Stimulated activated naive B cell treated with anti-CD40 and anti-IgM and Interleukin-4, amounts not matched to agents 10 μg/mL and 1 μg/mL and 100 μg/mL, for 72 hours (primary cell): ENCODE measurements at regions not wholly inside any gene's neighbourhood (a gene's known extent, or its start where the extent isn't known, plus 50 kb on each side); places are given as distances from the start of the nearest gene placed in this dataset.
A peak's percentile ranks its signal among the peaks of the same experiment; 100 is the strongest.

Source experiments
- ATAC-seq, 2 donors: fragments of 150-1000 bp; cut with Tn5 transposase; replicated peaks; 2 replicates each; pipeline ENCODE4 v1.10.0; 2021; ENCODE audit warnings: moderate library complexity in 1 of 2
- DNase-seq: peaks from one replicate; pipeline ENCODE4 v3.0.0; 2021
- H3K27ac Mint-ChIP-seq: one replicate; pipeline ENCODE4 v1.8.0; 2022; ENCODE audit warnings: mild to moderate bottlenecking, mixed read lengths
- H3K27me3 Mint-ChIP-seq, 2 donors: one replicate each; pipeline ENCODE4 v1.8.0; 2022; ENCODE audit warnings: mixed read lengths in 2 of 2
- H3K36me3 Mint-ChIP-seq, 2 donors: one replicate each; pipeline ENCODE4 v1.8.0; 2022; ENCODE audit warnings: mixed read lengths in 2 of 2, mild to moderate bottlenecking in 1 of 2
- H3K4me1 Mint-ChIP-seq, 2 donors: one replicate each; pipeline ENCODE4 v1.8.0; 2022; ENCODE audit warnings: mixed read lengths in 2 of 2, mild to moderate bottlenecking in 1 of 2
- H3K4me3 Mint-ChIP-seq, 2 donors: one replicate each; pipeline ENCODE4 v1.8.0; 2022; ENCODE audit warnings: mild to moderate bottlenecking in 2 of 2, mixed read lengths in 2 of 2, moderate library complexity in 1 of 2
- H3K9me3 Mint-ChIP-seq, 2 donors: one replicate each; pipeline ENCODE4 v1.8.0; 2022; ENCODE audit warnings: mixed read lengths in 2 of 2, mild to moderate bottlenecking in 1 of 2

- DNase-seq (no peak), ATAC-seq (no peak)
- H3K9me3 Mint-ChIP-seq, result no peaks in the 10 kb centered on the region
- H3K4me3 Mint-ChIP-seq, result no peak overlapping the region
- no peak overlapping the region for H3K27ac Mint-ChIP-seq
- H3K4me1 Mint-ChIP-seq, result peaks cover 6 to 10% of the 10 kb centered on the region in 2 donors
- no peaks in the 10 kb centered on the region for H3K36me3 Mint-ChIP-seq
- H3K27me3 Mint-ChIP-seq, result peaks cover 7 to 12% of the 10 kb centered on the region in 2 donors
These were observed 201.7 kb upstream of the RAB4A start for GRCh38 chr1:229069176-229069575.

DNA sequence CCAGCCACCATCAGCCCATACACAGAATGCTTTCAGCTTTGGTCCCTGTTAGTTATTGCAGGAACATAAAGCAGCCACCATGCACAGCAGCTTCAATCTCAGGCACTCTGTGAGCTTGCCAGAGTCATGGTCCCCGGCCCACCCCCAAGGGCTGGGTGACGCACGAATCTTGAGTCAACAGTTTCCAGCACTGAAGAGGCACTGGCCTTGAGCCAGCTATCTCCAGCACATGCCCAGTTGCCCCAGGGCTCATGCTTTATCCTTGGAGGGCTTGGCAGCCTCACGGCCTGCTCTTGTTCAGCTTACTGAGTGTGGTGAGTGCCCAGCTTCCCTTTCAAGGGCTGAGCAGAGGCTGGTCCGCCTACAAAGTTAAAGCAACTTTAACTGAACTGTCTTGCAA is 200.7 kb upstream of the RAB4A start:
- no peak for ATAC-seq
- Mint-ChIP-seq H3K27ac (no peak overlapping the region), H3K9me3 (no peaks in the 10 kb centered on the region), H3K27me3 (peaks cover 7 to 12% of the 10 kb centered on the region in 2 donors), H3K36me3 (no peaks in the 10 kb centered on the region), H3K4me3 (no peak overlapping the region), H3K4me1 (peaks cover 6 to 10% of the 10 kb centered on the region in 2 donors)
- no peak for DNase-seq

- H3K4me1 Mint-ChIP-seq, result peaks cover 2 to 5% of the 10 kb centered on the region in 2 donors
- H3K4me3 Mint-ChIP-seq, result no peak overlapping the region
- H3K36me3 Mint-ChIP-seq, result no peaks in the 10 kb centered on the region
- H3K9me3 Mint-ChIP-seq, result no peaks in the 10 kb centered on the region
- no peak for DNase-seq
- no peak for ATAC-seq
- peaks cover 0 to 2% of the 10 kb centered on the region in 2 donors for H3K27me3 Mint-ChIP-seq
- no peak overlapping the region for H3K27ac Mint-ChIP-seq
These were observed 197.7 kb upstream of the RAB4A start for GRCh38 chr1:229073251-229073650.

- ATAC-seq, result no peak
- Mint-ChIP-seq H3K9me3 (no peaks in the 10 kb centered on the region), H3K27ac (peak overlapping the region; percentile 25), H3K27me3 (no peaks in the 10 kb centered on the region), H3K4me1 (no peaks in the 10 kb centered on the region), H3K36me3 (no peaks in the 10 kb centered on the region), H3K4me3 (no peak overlapping the region)
- no peak for DNase-seq
These were observed 195.7 kb upstream of the RAB4A start for GRCh38 chr1:229075217-229075616.

- DNase-seq, result no peak
- no peaks in the 10 kb centered on the region for H3K36me3 Mint-ChIP-seq
- no peak overlapping the region for H3K4me3 Mint-ChIP-seq
- no peaks in the 10 kb centered on the region for H3K4me1 Mint-ChIP-seq
- H3K27me3 Mint-ChIP-seq, result no peaks in the 10 kb centered on the region
- no peaks in the 10 kb centered on the region for H3K9me3 Mint-ChIP-seq
- no peak overlapping the region for H3K27ac Mint-ChIP-seq
- no peak for ATAC-seq
These were observed 195.2 kb upstream of the RAB4A start for GRCh38 chr1:229075716-229076115.

- no peaks in the 10 kb centered on the region for H3K27me3 Mint-ChIP-seq
- peaks cover 0 to 3% of the 10 kb centered on the region in 2 donors for H3K9me3 Mint-ChIP-seq
- H3K4me1 Mint-ChIP-seq, result no peaks in the 10 kb centered on the region
- ATAC-seq (no peak), DNase-seq (no peak)
- H3K4me3 Mint-ChIP-seq, result no peak overlapping the region
- no peak overlapping the region for H3K27ac Mint-ChIP-seq
- H3K36me3 Mint-ChIP-seq, result no peaks in the 10 kb centered on the region
These were observed 194.7 kb upstream of the RAB4A start for GRCh38 chr1:229076195-229076594.

GRCh38 chr1:229079016-229079595 is 191.8 kb upstream of the RAB4A start:
- no peaks in the 10 kb centered on the region for H3K4me1 Mint-ChIP-seq
- H3K4me3 Mint-ChIP-seq, result no peak overlapping the region
- no peak overlapping the region for H3K27ac Mint-ChIP-seq
- peaks cover 6 to 14% of the 10 kb centered on the region in 2 donors for H3K27me3 Mint-ChIP-seq
- peaks cover 19 to 29% of the 10 kb centered on the region in 2 donors for H3K9me3 Mint-ChIP-seq
- ATAC-seq (no peak), DNase-seq (no peak)
- H3K36me3 Mint-ChIP-seq, result peaks cover 3 to 4% of the 10 kb centered on the region in 2 donors

GRCh38 chr1:229080361-229080760 is 190.6 kb upstream of the RAB4A start:
- Mint-ChIP-seq H3K4me1 (no peaks in the 10 kb centered on the region), H3K9me3 (peaks cover 19 to 29% of the 10 kb centered on the region in 2 donors), H3K27me3 (peaks cover 11 to 21% of the 10 kb centered on the region in 2 donors), H3K4me3 (no peak overlapping the region), H3K27ac (no peak overlapping the region), H3K36me3 (peaks cover 3 to 4% of the 10 kb centered on the region in 2 donors)
- ATAC-seq, result no peak
- no peak for DNase-seq

GRCh38 chr1:229085291-229085690 is 185.6 kb upstream of the RAB4A start:
- Mint-ChIP-seq H3K27me3 (peaks cover 16 to 27% of the 10 kb centered on the region in 2 donors), H3K27ac (no peak overlapping the region)
- DNase-seq, result no peak

DNA sequence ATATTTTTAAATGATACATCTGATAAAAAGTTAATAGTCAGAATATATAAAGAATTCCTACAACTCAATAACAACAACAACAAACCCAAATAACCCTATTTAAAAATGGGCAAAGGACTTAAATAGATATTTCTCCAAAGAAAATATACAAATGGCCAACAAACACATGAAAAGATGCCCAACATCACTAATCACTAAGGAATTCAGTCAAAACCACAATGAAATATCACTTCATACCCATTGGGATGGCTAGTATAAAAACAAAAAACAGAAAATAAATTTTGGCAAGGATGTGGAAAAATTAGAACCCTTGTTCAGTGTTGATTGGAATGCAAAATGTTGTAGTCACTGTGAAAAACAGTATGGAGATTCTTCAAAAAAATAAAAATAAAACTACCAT is 184.8 kb upstream of the RAB4A start:
- no peak overlapping the region for H3K4me3 Mint-ChIP-seq
- peaks cover 3 to 4% of the 10 kb centered on the region in 2 donors for H3K36me3 Mint-ChIP-seq
- no peak overlapping the region for H3K27ac Mint-ChIP-seq
- no peak for ATAC-seq
- H3K27me3 Mint-ChIP-seq, result peaks cover 16 to 27% of the 10 kb centered on the region in 2 donors
- H3K4me1 Mint-ChIP-seq, result no peaks in the 10 kb centered on the region
- DNase-seq, result no peak
- H3K9me3 Mint-ChIP-seq, result peaks cover 19 to 28% of the 10 kb centered on the region in 2 donors

More at GRCh38 chr1:229085291-229085690, 185.6 kb upstream of the RAB4A start:
- no peaks in the 10 kb centered on the region for H3K4me1 Mint-ChIP-seq
- H3K9me3 Mint-ChIP-seq, result peaks cover 19 to 29% of the 10 kb centered on the region in 2 donors
- H3K4me3 Mint-ChIP-seq, result no peak overlapping the region
- peaks cover 3 to 4% of the 10 kb centered on the region in 2 donors for H3K36me3 Mint-ChIP-seq
- ATAC-seq, result no peak

GRCh38 chr1:229086686-229087085 is 184.2 kb upstream of the RAB4A start:
- Mint-ChIP-seq H3K9me3 (peaks cover 15 to 22% of the 10 kb centered on the region in 2 donors), H3K4me1 (no peaks in the 10 kb centered on the region), H3K27ac (no peak overlapping the region), H3K27me3 (peaks cover 11 to 27% of the 10 kb centered on the region in 2 donors), H3K4me3 (no peak overlapping the region), H3K36me3 (peaks cover 1 to 4% of the 10 kb centered on the region in 2 donors)
- DNase-seq (no peak), ATAC-seq (no peak)

DNA sequence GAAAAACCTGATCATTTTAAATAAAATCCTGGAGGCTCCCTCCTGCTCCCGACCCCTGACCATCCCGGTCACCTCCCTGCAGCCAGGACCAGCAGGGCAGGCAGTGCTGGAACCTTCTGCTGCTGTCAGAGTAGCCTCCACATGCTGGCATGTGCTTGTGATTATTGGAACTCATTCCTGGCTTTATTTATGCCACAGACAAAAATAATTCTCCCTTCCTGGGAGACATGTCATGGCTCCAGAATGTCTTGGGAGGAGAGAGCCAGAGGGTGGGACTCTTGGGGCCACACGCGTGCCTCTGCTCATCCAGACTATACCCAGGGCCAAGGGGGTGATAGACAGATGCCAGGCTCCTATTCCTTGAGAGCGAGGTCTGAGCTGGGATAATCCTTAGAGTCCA is 183.6 kb upstream of the RAB4A start:
- Mint-ChIP-seq H3K4me1 (peaks cover 0 to 2% of the 10 kb centered on the region in 2 donors), H3K9me3 (peaks cover 12 to 15% of the 10 kb centered on the region in 2 donors), H3K27ac (no peak overlapping the region), H3K36me3 (peaks cover 0 to 4% of the 10 kb centered on the region in 2 donors), H3K4me3 (no peak overlapping the region), H3K27me3 (peaks cover 9 to 27% of the 10 kb centered on the region in 2 donors)
- ATAC-seq (no peak), DNase-seq (no peak)

GRCh38 chr1:229087906-229088305 is 183.0 kb upstream of the RAB4A start:
- ATAC-seq (no peak), DNase-seq (no peak)
- peaks cover 9% of the 10 kb centered on the region in 2 donors for H3K9me3 Mint-ChIP-seq
- no peak overlapping the region for H3K27ac Mint-ChIP-seq
- H3K27me3 Mint-ChIP-seq, result peaks cover 9 to 23% of the 10 kb centered on the region in 2 donors
- peaks cover 2 to 7% of the 10 kb centered on the region in 2 donors for H3K4me1 Mint-ChIP-seq
- peaks cover 0 to 1% of the 10 kb centered on the region in 2 donors for H3K36me3 Mint-ChIP-seq
- no peak overlapping the region for H3K4me3 Mint-ChIP-seq

- H3K9me3 Mint-ChIP-seq, result peaks cover 2 to 3% of the 10 kb centered on the region in 2 donors
- DNase-seq, result no peak
- no peak for ATAC-seq
- H3K4me3 Mint-ChIP-seq, result no peak overlapping the region
- no peak overlapping the region for H3K27ac Mint-ChIP-seq
- H3K4me1 Mint-ChIP-seq, result peaks cover 4 to 14% of the 10 kb centered on the region in 2 donors
- H3K36me3 Mint-ChIP-seq, result no peaks in the 10 kb centered on the region
- H3K27me3 Mint-ChIP-seq, result peaks cover 9 to 17% of the 10 kb centered on the region in 2 donors
These were observed 182.2 kb upstream of the RAB4A start for GRCh38 chr1:229088711-229089110.

DNA sequence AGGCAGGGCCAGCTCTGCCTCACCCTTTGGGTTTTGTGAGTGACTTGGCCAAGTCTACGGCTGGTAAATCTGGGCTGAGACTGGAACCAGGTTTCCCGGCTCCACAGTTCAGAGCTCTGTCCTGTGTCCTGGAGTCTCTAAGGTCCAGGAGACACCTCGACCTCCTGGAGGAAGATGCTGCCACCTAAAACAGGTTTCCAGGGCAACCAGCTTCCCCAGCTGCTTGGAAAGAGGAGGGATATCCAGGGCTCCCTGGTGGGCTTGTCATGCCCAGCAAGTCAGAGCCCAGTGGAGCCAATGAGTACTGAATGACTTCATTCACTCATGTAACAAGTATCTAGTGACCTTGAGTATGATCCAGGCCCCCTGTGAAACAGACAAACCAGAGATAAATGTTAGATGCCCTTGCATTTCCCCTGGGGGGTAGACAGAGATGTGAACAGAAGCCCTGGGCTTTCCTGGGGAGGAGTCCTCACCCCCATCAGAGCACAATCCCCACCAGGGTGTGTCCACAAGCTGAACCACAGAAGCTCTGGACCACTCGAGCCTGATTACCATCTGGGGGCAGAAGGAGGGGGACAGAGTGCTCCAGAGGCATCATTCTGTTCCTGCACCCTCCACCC is 181.2 kb upstream of the RAB4A start:
- Mint-ChIP-seq H3K9me3 (no peaks in the 10 kb centered on the region), H3K4me3 (no peak overlapping the region), H3K27me3 (peaks cover 8 to 9% of the 10 kb centered on the region in 2 donors), H3K36me3 (no peaks in the 10 kb centered on the region), H3K4me1 (peaks cover 4 to 14% of the 10 kb centered on the region in 2 donors), H3K27ac (no peak overlapping the region)
- DNase-seq, result no peak
- no peak for ATAC-seq
